ENCODE measurements at regions not wholly inside any gene's neighbourhood (a gene's known extent, or its start where the extent isn't known, plus 50 kb on each side); places are given as distances from the start of the nearest gene placed in this dataset.
A peak's percentile ranks its signal among the peaks of the same experiment; 100 is the strongest.

DNA sequence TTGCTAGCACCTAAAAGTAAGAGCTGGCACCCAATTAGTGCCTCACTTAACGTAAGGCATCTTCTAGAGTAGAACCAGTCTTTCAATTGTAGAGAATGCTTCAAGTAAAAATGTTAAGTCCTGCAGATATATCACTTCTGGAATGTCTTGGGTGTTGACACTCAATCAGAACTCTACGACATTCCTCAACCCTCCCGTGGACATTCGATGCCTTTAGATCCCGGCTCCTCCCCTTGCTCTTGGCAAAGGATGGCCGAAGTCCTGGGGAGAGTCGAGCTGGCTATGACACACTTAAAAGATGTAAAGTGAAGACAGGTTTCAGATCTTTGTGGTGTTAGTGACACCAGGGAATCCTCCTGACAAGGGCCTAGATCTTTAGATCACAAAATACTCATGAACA lies 87.5 kb upstream of the ERCC6L2 start:
- Histone ChIP-seq H3K27ac (ENCODE audit: low read depth in 1 of 2, low read length in 1 of 2) (no peak overlapping the region), H3K27me3 (ENCODE audit: control insufficient read depth in 3 of 3, insufficient read depth in 3 of 3, low read length in 2 of 3) (no peaks in the 10 kb centered on the region), H3K4me3 (no peak overlapping the region), H3K4me1 (ENCODE audit: control insufficient read depth in 5 of 5, insufficient read depth in 5 of 5, low read length in 5 of 5) (no peaks in the 10 kb centered on the region), H3K9ac (ENCODE audit: insufficient read depth in 1 of 2, low read length in 2 of 2) (no peak overlapping the region), H3K9me3 (ENCODE audit: control insufficient read depth in 4 of 4, insufficient read depth in 3 of 4, low read length in 3 of 4) (no peaks in the 10 kb centered on the region), H3K36me3 (ENCODE audit: control insufficient read depth in 4 of 4, insufficient read depth in 4 of 4, low read length in 4 of 4) (no peaks in the 10 kb centered on the region)
- DNase-seq, result peak in 1 of 3 donors; percentile 23
- 67 to 74% methylated on average over 7 of the region's 7 CpGs for whole genome bisulfite sequencing, 2 donors
- ATAC-seq (ENCODE audit: insufficient read depth, low FRiP score), result no peak
- TF ChIP-seq CTCF (IDR thresholded peaks at IDR 0.05; ENCODE audit: control extremely low read depth, extremely low read depth), result no peak

DNA sequence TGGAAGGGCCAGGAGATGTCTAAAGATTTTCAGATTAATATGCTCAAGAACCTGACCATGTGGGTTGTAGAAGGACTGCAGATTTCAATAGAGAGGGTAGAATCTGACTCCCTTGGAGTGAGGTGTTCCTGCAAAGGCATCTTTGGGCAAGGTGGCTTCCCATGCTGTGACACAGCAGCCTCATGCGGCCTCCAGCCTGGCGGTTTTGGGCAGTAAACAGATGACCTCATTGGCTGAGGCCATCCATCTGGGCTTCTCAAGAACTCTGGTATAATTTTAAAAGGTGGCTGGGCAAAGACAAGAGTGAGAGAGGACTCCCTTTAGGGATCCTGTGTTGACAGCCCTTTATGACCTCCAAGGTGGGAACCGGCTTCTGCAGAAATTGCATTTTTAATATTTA lies 90.3 kb upstream of the ERCC6L2 start:
- Histone ChIP-seq H3K36me3 (ENCODE audit: control insufficient read depth in 4 of 4, insufficient read depth in 4 of 4, low read length in 4 of 4) (no peaks in the 10 kb centered on the region), H3K27me3 (ENCODE audit: control insufficient read depth in 3 of 3, insufficient read depth in 3 of 3, low read length in 2 of 3) (no peaks in the 10 kb centered on the region), H3K9ac (ENCODE audit: insufficient read depth in 1 of 2, low read length in 2 of 2) (no peak overlapping the region), H3K4me1 (ENCODE audit: control insufficient read depth in 5 of 5, insufficient read depth in 5 of 5, low read length in 5 of 5) (no peaks in the 10 kb centered on the region), H3K27ac (ENCODE audit: low read depth in 1 of 2, low read length in 1 of 2) (no peak overlapping the region), H3K4me3 (no peak overlapping the region), H3K9me3 (ENCODE audit: control insufficient read depth in 4 of 4, insufficient read depth in 3 of 4, low read length in 3 of 4) (peaks cover 0 to 3% (median 0%) of the 10 kb centered on the region in 4 donors)
- whole genome bisulfite sequencing, 2 donors, result 93 to 94% methylated on average over 3 of the region's 3 CpGs
- no peak for TF ChIP-seq CTCF (IDR thresholded peaks at IDR 0.05; ENCODE audit: control extremely low read depth, extremely low read depth)
- ATAC-seq (ENCODE audit: insufficient read depth, low FRiP score) (no peak), DNase-seq (no peak)

DNA sequence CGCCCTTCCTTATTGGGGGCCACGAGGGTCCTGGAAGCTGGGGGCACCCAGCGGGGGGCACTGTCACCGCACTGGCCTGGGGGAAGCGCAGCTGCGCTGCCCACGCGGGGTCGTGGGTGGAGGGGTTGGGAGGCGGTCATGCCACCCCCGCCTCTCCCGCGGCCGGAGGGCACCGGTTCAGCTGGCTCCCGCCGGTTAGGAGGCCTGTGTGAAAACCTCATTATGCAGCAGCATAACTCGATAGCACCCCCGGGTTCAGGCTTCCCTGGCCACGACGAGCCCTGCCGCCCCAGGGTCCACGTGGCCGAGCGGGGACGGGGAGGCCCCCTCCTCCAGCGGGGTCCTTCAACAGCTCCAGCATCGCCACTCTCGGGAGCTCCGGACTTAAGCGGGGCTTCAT lies 91.2 kb upstream of the ERCC6L2 start:
- no peaks in the 10 kb centered on the region for H3K36me3 ChIP-seq (ENCODE audit: control insufficient read depth in 4 of 4, insufficient read depth in 4 of 4, low read length in 4 of 4)
- ATAC-seq (ENCODE audit: insufficient read depth, low FRiP score), result no peak
- H3K4me3 ChIP-seq, result no peak overlapping the region
- peaks cover 0 to 3% (median 0%) of the 10 kb centered on the region in 4 donors for H3K9me3 ChIP-seq (ENCODE audit: control insufficient read depth in 4 of 4, insufficient read depth in 3 of 4, low read length in 3 of 4)
- WGBS, 2 donors, result 92 to 94% methylated on average over 31 of the region's 31 CpGs
- no peak overlapping the region for H3K9ac ChIP-seq (ENCODE audit: insufficient read depth in 1 of 2, low read length in 2 of 2)
- no peak for TF ChIP-seq CTCF (IDR thresholded peaks at IDR 0.05; ENCODE audit: control extremely low read depth, extremely low read depth)
- no peaks in the 10 kb centered on the region for H3K27me3 ChIP-seq (ENCODE audit: control insufficient read depth in 3 of 3, insufficient read depth in 3 of 3, low read length in 2 of 3)
- no peak overlapping the region for H3K27ac ChIP-seq (ENCODE audit: low read depth in 1 of 2, low read length in 1 of 2)
- H3K4me1 ChIP-seq (ENCODE audit: control insufficient read depth in 5 of 5, insufficient read depth in 5 of 5, low read length in 5 of 5), result peaks cover 0 to 2% (median 0%) of the 10 kb centered on the region in 5 donors
- no peak for DNase-seq

- 91% methylated on average over 17 of the region's 17 CpGs for WGBS, 2 donors
- TF ChIP-seq CTCF (IDR thresholded peaks at IDR 0.05; ENCODE audit: control extremely low read depth, extremely low read depth), result no peak
- ATAC-seq (ENCODE audit: insufficient read depth, low FRiP score) (no peak), DNase-seq (no peak)
- Histone ChIP-seq H3K36me3 (ENCODE audit: control insufficient read depth in 4 of 4, insufficient read depth in 4 of 4, low read length in 4 of 4) (no peaks in the 10 kb centered on the region), H3K9me3 (ENCODE audit: control insufficient read depth in 4 of 4, insufficient read depth in 3 of 4, low read length in 3 of 4) (peaks cover 0 to 3% (median 0%) of the 10 kb centered on the region in 4 donors), H3K27me3 (ENCODE audit: control insufficient read depth in 3 of 3, insufficient read depth in 3 of 3, low read length in 2 of 3) (no peaks in the 10 kb centered on the region), H3K4me1 (ENCODE audit: control insufficient read depth in 5 of 5, insufficient read depth in 5 of 5, low read length in 5 of 5) (peaks cover 0 to 8% (median 2%) of the 10 kb centered on the region in 5 donors), H3K9ac (ENCODE audit: insufficient read depth in 1 of 2, low read length in 2 of 2) (no peak overlapping the region), H3K4me3 (no peak overlapping the region), H3K27ac (ENCODE audit: low read depth in 1 of 2, low read length in 1 of 2) (no peak overlapping the region)
These were observed 92.0 kb upstream of the ERCC6L2 start for GRCh38 chr9:95783426-95783975.
